NB4 (cell line): ENCODE measurements at regions not wholly inside any gene's neighbourhood (a gene's known extent, or its start where the extent isn't known, plus 50 kb on each side); places are given as distances from the start of the nearest gene placed in this dataset.

ENCODE experiments used
- POLR2A ChIP-seq: IDR thresholded peaks from 2 replicates; pipeline ENCODE4 v1.6.1; 2011; ENCODE audit warnings: mild to moderate bottlenecking; ENCODE audit not compliant: insufficient read length; ENCODE audit errors: extremely low read depth
- TF ChIP-seq, protein P1 (sequence below): IDR thresholded peaks from one replicate; pipeline ENCODE4 v1.5.1; 2012; ENCODE audit warnings: low read depth, low read length

DNA sequence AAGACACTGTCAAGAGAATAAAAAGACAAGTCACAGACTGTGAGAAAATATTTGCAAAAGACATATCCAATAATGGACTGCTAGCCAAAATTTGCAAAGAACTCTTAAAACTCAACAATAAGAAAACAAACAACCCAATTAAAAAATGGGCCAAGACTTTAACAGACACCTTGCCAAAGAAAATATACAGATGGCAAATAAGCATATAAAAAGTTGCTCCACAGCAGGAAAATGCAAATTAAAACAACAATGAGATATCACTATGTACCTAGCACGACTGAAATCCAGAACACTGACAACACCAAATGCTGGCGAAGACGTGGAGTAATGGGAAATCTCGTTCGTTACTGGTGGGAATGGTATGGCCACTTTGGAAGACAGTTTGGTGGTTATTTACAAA, 228.9 kb downstream of the TTC8 start:
- no peak for TF ChIP-seq POLR2A
- TF ChIP-seq, protein P1, sequence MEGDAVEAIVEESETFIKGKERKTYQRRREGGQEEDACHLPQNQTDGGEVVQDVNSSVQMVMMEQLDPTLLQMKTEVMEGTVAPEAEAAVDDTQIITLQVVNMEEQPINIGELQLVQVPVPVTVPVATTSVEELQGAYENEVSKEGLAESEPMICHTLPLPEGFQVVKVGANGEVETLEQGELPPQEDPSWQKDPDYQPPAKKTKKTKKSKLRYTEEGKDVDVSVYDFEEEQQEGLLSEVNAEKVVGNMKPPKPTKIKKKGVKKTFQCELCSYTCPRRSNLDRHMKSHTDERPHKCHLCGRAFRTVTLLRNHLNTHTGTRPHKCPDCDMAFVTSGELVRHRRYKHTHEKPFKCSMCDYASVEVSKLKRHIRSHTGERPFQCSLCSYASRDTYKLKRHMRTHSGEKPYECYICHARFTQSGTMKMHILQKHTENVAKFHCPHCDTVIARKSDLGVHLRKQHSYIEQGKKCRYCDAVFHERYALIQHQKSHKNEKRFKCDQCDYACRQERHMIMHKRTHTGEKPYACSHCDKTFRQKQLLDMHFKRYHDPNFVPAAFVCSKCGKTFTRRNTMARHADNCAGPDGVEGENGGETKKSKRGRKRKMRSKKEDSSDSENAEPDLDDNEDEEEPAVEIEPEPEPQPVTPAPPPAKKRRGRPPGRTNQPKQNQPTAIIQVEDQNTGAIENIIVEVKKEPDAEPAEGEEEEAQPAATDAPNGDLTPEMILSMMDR, result no peak
